ENCODE measurements at regions not wholly inside any gene's neighbourhood (a gene's known extent, or its start where the extent isn't known, plus 50 kb on each side); places are given as distances from the start of the nearest gene placed in this dataset.

DNA sequence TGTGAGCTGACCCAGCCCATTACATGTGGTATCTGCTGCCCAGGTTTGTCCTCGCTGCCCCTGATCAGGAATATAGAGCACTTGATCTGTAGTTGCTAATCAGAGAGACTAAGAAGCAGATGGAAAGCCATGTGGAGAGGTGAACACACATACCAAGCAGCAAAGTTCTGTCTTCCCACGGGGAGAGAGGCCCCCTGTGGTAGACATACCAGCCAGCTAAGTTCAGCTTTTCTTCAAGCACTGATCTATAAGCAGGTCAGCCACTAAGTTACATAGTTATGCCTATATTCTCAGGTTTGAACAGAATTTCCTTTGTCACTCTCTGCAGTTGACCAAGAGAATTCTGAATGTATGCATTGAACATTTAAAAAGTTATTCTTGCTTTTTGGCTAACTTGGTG, 76.4 kb downstream of the DDX3Y start:
- H3K36me3 Mint-ChIP-seq: no peaks in the 10 kb centered on the region
- no peaks in the 10 kb centered on the region for H3K9me3 Mint-ChIP-seq
- H3K4me3 Mint-ChIP-seq: no peak overlapping the region
- no peak overlapping the region for H3K27ac ChIP-seq (ENCODE audit: low read depth, low read length)
- no peak overlapping the region for H3K4me3 ChIP-seq (ENCODE audit: low read length)
- no peak overlapping the region for H3K27ac Mint-ChIP-seq
- H3K27me3 Mint-ChIP-seq: no peaks in the 10 kb centered on the region
- ChIA-PET CTCF (no interaction called here), POLR2A (no interaction called here)
- no peaks in the 10 kb centered on the region for H3K27me3 ChIP-seq (ENCODE audit: control insufficient read depth in 2 of 2, insufficient read depth in 2 of 2, low read length in 2 of 2)
- no peaks in the 10 kb centered on the region for H3K4me1 Mint-ChIP-seq
- H3K36me3 ChIP-seq (ENCODE audit: control insufficient read depth in 2 of 3, insufficient read depth in 3 of 3, low read length in 3 of 3): no peaks in the 10 kb centered on the region
- intact Hi-C loops (cut with micrococcal nuclease): no loop called here
- no peak for ATAC-seq
- H3K9me3 ChIP-seq (ENCODE audit: control insufficient read depth in 2 of 3, low read length in 3 of 3): no peaks in the 10 kb centered on the region
- no peaks in the 10 kb centered on the region for H3K4me1 ChIP-seq (ENCODE audit: control insufficient read depth in 2 of 2, insufficient read depth in 2 of 2, low read length in 2 of 2)
- DNase-seq: no peak

DNA sequence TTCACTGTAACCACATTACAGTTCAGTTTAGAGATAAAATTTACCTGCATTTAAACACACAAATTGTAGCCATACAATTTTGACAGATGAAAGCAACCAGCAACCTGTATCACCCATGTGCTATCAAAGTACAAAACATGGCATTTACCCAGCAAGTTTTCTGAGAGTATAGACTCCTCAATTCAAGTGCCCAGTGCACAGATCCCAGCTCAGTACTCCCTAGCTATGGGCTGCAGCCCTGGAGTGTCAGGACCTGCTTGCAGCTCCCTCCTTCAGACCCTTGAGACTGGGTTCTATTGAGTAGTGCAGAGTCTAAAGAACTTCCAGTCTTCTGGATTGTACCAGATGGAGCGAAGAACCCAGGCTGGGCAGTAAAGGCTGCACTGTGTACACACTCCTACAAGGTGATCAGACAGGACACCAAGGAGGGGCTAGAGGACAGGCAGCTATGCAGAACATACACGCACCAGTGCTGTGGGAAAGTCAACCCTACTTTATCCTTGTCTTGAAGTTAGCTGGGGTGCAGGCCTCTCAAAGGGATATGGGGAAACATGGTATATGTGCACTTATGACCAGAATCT, 77.7 kb downstream of the DDX3Y start:
- Histone ChIP-seq H3K4me3 (ENCODE audit: low read length) (no peak overlapping the region), H3K9me3 (ENCODE audit: control insufficient read depth in 2 of 3, low read length in 3 of 3) (no peaks in the 10 kb centered on the region), H3K4me1 (ENCODE audit: control insufficient read depth in 2 of 2, insufficient read depth in 2 of 2, low read length in 2 of 2) (no peaks in the 10 kb centered on the region), H3K27me3 (ENCODE audit: control insufficient read depth in 2 of 2, insufficient read depth in 2 of 2, low read length in 2 of 2) (no peaks in the 10 kb centered on the region), H3K27ac (ENCODE audit: low read depth, low read length) (no peak overlapping the region), H3K36me3 (ENCODE audit: control insufficient read depth in 2 of 3, insufficient read depth in 3 of 3, low read length in 3 of 3) (no peaks in the 10 kb centered on the region)
- Mint-ChIP-seq H3K27me3 (no peaks in the 10 kb centered on the region), H3K36me3 (no peaks in the 10 kb centered on the region), H3K9me3 (no peaks in the 10 kb centered on the region), H3K4me1 (no peaks in the 10 kb centered on the region), H3K4me3 (no peak overlapping the region), H3K27ac (no peak overlapping the region)
- ATAC-seq: no peak
- intact Hi-C loops (cut with micrococcal nuclease): no loop called here
- DNase-seq: no peak
- ChIA-PET POLR2A (no interaction called here), CTCF (no interaction called here)

DNA sequence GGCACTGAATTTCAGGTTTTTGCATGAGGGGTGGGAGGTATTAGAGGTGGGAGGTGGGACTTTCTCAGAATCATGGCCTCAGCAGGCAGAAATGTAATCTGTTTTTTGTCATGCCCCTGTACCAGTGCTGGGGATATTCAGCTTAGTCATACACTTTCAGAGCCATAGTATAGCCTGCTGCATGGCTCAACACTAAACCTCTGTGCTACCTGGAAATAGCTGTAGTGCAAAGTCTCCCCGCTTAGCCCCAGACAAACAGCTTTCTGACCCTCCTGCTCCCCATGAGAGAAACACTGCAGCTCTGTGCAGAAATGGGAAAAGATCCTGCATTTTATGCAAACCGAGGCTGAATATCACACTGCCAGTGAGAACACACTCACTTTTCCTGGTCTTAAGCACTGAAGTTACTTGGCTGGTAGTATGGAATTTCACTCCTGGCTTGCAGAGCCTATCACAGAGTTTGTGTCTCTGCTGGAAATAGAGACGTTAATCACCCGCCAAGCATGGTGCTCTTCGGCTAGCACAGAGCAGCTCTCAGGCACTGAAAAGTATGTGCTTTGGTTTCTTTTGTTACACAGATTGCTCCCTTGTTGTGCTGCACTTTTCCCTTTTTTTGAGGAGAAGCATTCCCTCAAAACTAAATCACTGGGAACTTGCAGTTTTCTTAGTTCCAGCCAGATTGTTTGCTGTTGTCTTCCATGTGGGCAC, 80.1 kb downstream of the DDX3Y start:
- Mint-ChIP-seq H3K4me3 (no peak overlapping the region), H3K4me1 (no peaks in the 10 kb centered on the region), H3K9me3 (peaks cover 0 to 10% (median 0%) of the 10 kb centered on the region in 11 donors), H3K27ac (no peak overlapping the region), H3K36me3 (no peaks in the 10 kb centered on the region), H3K27me3 (peaks cover 0 to 4% (median 0%) of the 10 kb centered on the region in 5 donors)
- POLR2A ChIA-PET: no interaction called here
- DNase-seq: no peak
- H3K4me1 ChIP-seq (ENCODE audit: control insufficient read depth in 2 of 2, insufficient read depth in 2 of 2, low read length in 2 of 2): no peaks in the 10 kb centered on the region
- H3K9me3 ChIP-seq (ENCODE audit: control insufficient read depth in 2 of 3, low read length in 3 of 3): no peaks in the 10 kb centered on the region
- no peaks in the 10 kb centered on the region for H3K27me3 ChIP-seq (ENCODE audit: control insufficient read depth in 2 of 2, insufficient read depth in 2 of 2, low read length in 2 of 2)
- H3K4me3 ChIP-seq (ENCODE audit: low read length): no peak overlapping the region
- CTCF ChIA-PET: no interaction called here
- H3K27ac ChIP-seq (ENCODE audit: low read depth, low read length): no peak overlapping the region
- no peak for ATAC-seq
- no peaks in the 10 kb centered on the region for H3K36me3 ChIP-seq (ENCODE audit: control insufficient read depth in 2 of 3, insufficient read depth in 3 of 3, low read length in 3 of 3)
- intact Hi-C loops (cut with micrococcal nuclease): no loop called here

DNA sequence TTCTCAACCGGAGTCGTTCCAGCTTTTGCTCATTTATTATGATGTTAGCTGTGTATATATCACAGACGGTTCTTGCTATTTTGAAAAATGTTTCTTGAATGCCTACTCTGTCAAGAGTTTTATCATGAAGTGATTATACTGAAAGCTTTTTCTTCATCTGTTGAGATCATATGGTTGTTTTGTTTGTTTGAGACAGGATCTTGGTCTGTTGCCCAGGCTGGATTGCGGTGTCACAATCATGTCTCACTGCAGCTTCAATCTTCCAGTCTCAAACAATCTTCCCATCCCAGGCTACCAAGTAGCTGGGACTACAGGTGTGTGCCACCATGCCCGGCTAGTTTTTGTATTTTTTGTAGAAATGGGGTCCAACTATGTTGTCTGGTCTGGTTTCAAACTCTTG, 112.8 kb downstream of the DDX3Y start:
- Histone ChIP-seq H3K4me1 (ENCODE audit: control insufficient read depth in 2 of 2, insufficient read depth in 2 of 2, low read length in 2 of 2) (no peaks in the 10 kb centered on the region), H3K9me3 (ENCODE audit: control insufficient read depth in 2 of 3, low read length in 3 of 3) (no peaks in the 10 kb centered on the region), H3K27ac (ENCODE audit: low read depth, low read length) (no peak overlapping the region), H3K4me3 (ENCODE audit: low read length) (no peak overlapping the region), H3K27me3 (ENCODE audit: control insufficient read depth in 2 of 2, insufficient read depth in 2 of 2, low read length in 2 of 2) (no peaks in the 10 kb centered on the region), H3K36me3 (ENCODE audit: control insufficient read depth in 2 of 3, insufficient read depth in 3 of 3, low read length in 3 of 3) (no peaks in the 10 kb centered on the region)
- POLR2A ChIA-PET: no interaction called here
- Mint-ChIP-seq H3K36me3 (no peaks in the 10 kb centered on the region), H3K4me1 (peaks cover 0 to 17% (median 8%) of the 10 kb centered on the region in 7 donors), H3K27me3 (no peaks in the 10 kb centered on the region), H3K9me3 (no peaks in the 10 kb centered on the region), H3K4me3 (no peak overlapping the region), H3K27ac (no peak overlapping the region)
- CTCF ChIA-PET: no interaction called here
- DNase-seq (no peak), ATAC-seq (no peak)
- intact Hi-C loops (cut with micrococcal nuclease): no loop called here

DNA sequence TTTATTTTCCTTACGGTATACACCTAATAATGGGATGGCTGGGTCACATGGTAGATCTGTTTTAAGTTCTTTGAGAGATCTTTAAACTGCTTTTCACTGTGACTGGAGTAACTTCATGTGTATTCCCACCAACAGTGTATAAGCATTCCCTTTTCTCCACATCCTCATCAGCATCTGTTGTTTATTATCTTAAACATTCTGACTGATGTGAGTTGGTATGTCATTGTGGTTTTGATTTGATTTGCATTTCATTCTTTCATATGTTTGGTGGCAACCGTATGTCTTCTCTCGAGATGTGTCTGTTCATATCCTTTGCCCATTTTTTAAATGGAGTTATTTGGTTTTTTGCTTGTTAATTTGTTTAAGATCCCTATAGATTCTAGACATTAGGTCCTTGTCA, 114.8 kb downstream of the DDX3Y start:
- H3K4me1 Mint-ChIP-seq: peaks cover 0 to 17% (median 8%) of the 10 kb centered on the region in 7 donors
- intact Hi-C loops (cut with micrococcal nuclease): no loop called here
- H3K27ac Mint-ChIP-seq: no peak overlapping the region

DNA sequence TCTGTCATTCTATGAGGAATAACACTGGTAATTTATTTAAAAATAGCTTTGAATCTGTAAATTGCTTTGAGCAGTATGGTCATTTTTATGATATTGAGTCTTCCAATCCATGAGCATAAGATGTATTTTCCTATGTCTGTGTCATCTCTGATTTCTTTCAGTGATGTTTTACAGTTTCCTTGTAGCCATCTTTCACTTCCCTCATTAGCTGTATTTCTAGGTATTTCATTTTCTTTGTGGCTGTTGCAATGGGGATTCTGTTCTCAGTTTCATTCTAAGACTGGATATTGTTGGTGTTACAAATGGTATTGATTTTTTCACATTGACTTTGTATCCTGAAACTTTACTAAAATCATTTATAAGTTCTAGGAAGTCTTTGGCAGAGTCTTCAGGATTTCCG, 116.2 kb downstream of the DDX3Y start:
- Mint-ChIP-seq H3K4me3 (no peak overlapping the region), H3K9me3 (peaks cover 0 to 5% (median 0%) of the 10 kb centered on the region in 11 donors), H3K27me3 (no peaks in the 10 kb centered on the region), H3K36me3 (no peaks in the 10 kb centered on the region), H3K4me1 (peaks cover 0 to 17% (median 8%) of the 10 kb centered on the region in 7 donors), H3K27ac (no peak overlapping the region)
- intact Hi-C loops (cut with micrococcal nuclease): no loop called here
- Histone ChIP-seq H3K9me3 (ENCODE audit: control insufficient read depth in 2 of 3, low read length in 3 of 3) (no peaks in the 10 kb centered on the region), H3K4me3 (ENCODE audit: low read length) (no peak overlapping the region), H3K27ac (ENCODE audit: low read depth, low read length) (no peak overlapping the region), H3K36me3 (ENCODE audit: control insufficient read depth in 2 of 3, insufficient read depth in 3 of 3, low read length in 3 of 3) (no peaks in the 10 kb centered on the region), H3K4me1 (ENCODE audit: control insufficient read depth in 2 of 2, insufficient read depth in 2 of 2, low read length in 2 of 2) (no peaks in the 10 kb centered on the region), H3K27me3 (ENCODE audit: control insufficient read depth in 2 of 2, insufficient read depth in 2 of 2, low read length in 2 of 2) (no peaks in the 10 kb centered on the region)
- CTCF ChIA-PET: no interaction called here
- DNase-seq: no peak
- POLR2A ChIA-PET: no interaction called here
- ATAC-seq: no peak

More for the DNA sequence above, 114.8 kb downstream of the DDX3Y start:
- no peak overlapping the region for H3K4me3 Mint-ChIP-seq
- ChIA-PET POLR2A (no interaction called here), CTCF (no interaction called here)
- no peaks in the 10 kb centered on the region for H3K36me3 Mint-ChIP-seq
- Histone ChIP-seq H3K4me3 (ENCODE audit: low read length) (no peak overlapping the region), H3K4me1 (ENCODE audit: control insufficient read depth in 2 of 2, insufficient read depth in 2 of 2, low read length in 2 of 2) (no peaks in the 10 kb centered on the region), H3K36me3 (ENCODE audit: control insufficient read depth in 2 of 3, insufficient read depth in 3 of 3, low read length in 3 of 3) (no peaks in the 10 kb centered on the region), H3K27ac (ENCODE audit: low read depth, low read length) (no peak overlapping the region), H3K27me3 (ENCODE audit: control insufficient read depth in 2 of 2, insufficient read depth in 2 of 2, low read length in 2 of 2) (no peaks in the 10 kb centered on the region), H3K9me3 (ENCODE audit: control insufficient read depth in 2 of 3, low read length in 3 of 3) (no peaks in the 10 kb centered on the region)
- DNase-seq (no peak), ATAC-seq (no peak)
- H3K9me3 Mint-ChIP-seq: no peaks in the 10 kb centered on the region
- no peaks in the 10 kb centered on the region for H3K27me3 Mint-ChIP-seq

DNA sequence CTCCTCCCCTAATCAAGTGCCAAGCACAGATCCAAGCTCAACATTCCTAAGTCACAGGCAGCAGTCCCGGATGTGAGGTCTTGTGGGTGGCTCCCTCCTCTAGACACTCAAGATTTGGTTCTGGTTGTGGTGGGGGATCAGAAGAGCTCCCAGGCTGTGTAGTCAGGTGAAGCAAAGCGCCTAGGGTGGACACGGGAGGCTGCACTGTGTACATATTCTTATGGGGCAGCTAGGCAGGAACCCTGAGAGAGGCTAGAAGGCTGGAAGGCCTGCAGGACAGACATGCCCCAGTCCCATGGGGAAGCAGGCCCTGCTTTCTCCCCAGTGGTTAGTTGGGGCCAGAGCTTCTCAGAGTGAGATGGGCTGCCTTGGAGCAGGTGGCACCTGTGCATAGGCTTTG, 118.9 kb downstream of the DDX3Y start:
- Mint-ChIP-seq H3K27me3 (no peaks in the 10 kb centered on the region), H3K4me3 (no peak overlapping the region), H3K36me3 (no peaks in the 10 kb centered on the region), H3K27ac (no peak overlapping the region), H3K4me1 (peaks cover 0 to 7% (median 0%) of the 10 kb centered on the region in 7 donors), H3K9me3 (peaks cover 0 to 11% (median 0%) of the 10 kb centered on the region in 11 donors)
- Histone ChIP-seq H3K4me3 (ENCODE audit: low read length) (no peak overlapping the region), H3K4me1 (ENCODE audit: control insufficient read depth in 2 of 2, insufficient read depth in 2 of 2, low read length in 2 of 2) (no peaks in the 10 kb centered on the region), H3K36me3 (ENCODE audit: control insufficient read depth in 2 of 3, insufficient read depth in 3 of 3, low read length in 3 of 3) (no peaks in the 10 kb centered on the region), H3K9me3 (ENCODE audit: control insufficient read depth in 2 of 3, low read length in 3 of 3) (no peaks in the 10 kb centered on the region), H3K27ac (ENCODE audit: low read depth, low read length) (no peak overlapping the region), H3K27me3 (ENCODE audit: control insufficient read depth in 2 of 2, insufficient read depth in 2 of 2, low read length in 2 of 2) (no peaks in the 10 kb centered on the region)
- intact Hi-C loops (cut with micrococcal nuclease): no loop called here
- DNase-seq: no peak
- no peak for ATAC-seq
- CTCF ChIA-PET: no interaction called here
- POLR2A ChIA-PET: no interaction called here
